ENCODE measurements at regions not wholly inside any gene's neighbourhood (a gene's known extent, or its start where the extent isn't known, plus 50 kb on each side); places are given as distances from the start of the nearest gene placed in this dataset.

DNA sequence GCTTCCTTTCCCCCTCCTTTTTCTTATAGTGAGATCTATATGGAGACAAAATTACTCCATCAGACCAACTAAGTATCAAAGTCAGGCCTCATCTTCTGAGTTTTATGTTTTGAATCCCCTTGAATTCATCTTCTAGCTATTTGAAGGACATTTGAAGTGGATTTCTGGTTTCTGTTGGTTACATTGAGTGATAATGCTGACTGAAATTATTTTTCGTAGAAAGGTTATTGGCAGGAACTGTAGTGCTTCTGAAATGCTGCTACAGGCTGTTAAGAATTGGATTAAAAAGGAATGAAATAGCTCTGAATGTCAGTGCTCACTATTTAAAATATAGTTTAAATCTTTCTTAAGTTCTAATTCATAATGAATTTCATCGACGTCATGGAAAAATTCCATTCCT lies 361.0 kb upstream of the TMEFF2 start:
- H3K23ac ChIP-seq (ENCODE audit: insufficient read length), result no peak overlapping the region
- no peak overlapping the region for H2BK15ac ChIP-seq (ENCODE audit: low read length)
- TF ChIP-seq PHF8 (conservative IDR thresholded peaks at IDR 0.05; ENCODE audit: low read depth, low read length) (no peak), POLR2AphosphoS5 (IDR thresholded peaks at IDR 0.05; ENCODE audit: low read depth, low read length) (no peak), SIN3A (conservative IDR thresholded peaks at IDR 0.05 in 1 of 2, IDR thresholded peaks at IDR 0.05 in 1 of 2; ENCODE audit: low read depth in 1 of 2, low read length in 2 of 2) (no peak), MAX (IDR thresholded peaks at IDR 0.05) (no peak), CEBPB (IDR thresholded peaks at IDR 0.05; ENCODE audit: low read depth, low read length) (no peak), MAFK (IDR thresholded peaks at IDR 0.05; ENCODE audit: low read depth, low read length) (no peak), KDM1A (IDR thresholded peaks at IDR 0.05; ENCODE audit: borderline replicate concordance, low read length) (no peak), HDAC2 (IDR thresholded peaks at IDR 0.05; ENCODE audit: borderline replicate concordance in 1 of 2, low read depth in 2 of 2, low read length in 2 of 2) (no peak), SUZ12 (IDR thresholded peaks at IDR 0.05; ENCODE audit: low read length) (no peak), KDM4A (IDR thresholded peaks at IDR 0.05; ENCODE audit: low read depth, low read length, severe bottlenecking) (no peak), RFX5 (IDR thresholded peaks at IDR 0.05; ENCODE audit: borderline replicate concordance, low read depth, low read length) (no peak)
- DNase-seq (ENCODE audit: low read depth in 1 of 2, low spot score in 2 of 2), result no peak
- no peak overlapping the region for H3K56ac ChIP-seq (replicated peaks; ENCODE audit: insufficient read length, low read depth, low read length)
- no peaks in the 10 kb centered on the region; the same call in 1 of the 2 replicates for H3K23me2 ChIP-seq (ENCODE audit: low read depth, low read length)
- no peak overlapping the region for H2AFZ ChIP-seq (ENCODE audit: low read length)
- no peak overlapping the region for H3K14ac ChIP-seq (ENCODE audit: insufficient read length)
- H4K8ac ChIP-seq (ENCODE audit: extremely low read depth, insufficient read depth, low read length), result no peak overlapping the region
- H2AK5ac ChIP-seq (ENCODE audit: low read depth, low read length), result no peak overlapping the region
- no peaks in the 10 kb centered on the region for H3K27me3 ChIP-seq (replicated peaks in 1 of 4; ENCODE audit: control insufficient read depth in 3 of 4, extremely low read depth in 1 of 4, insufficient read depth in 3 of 4, low read length in 3 of 4)
- no peak overlapping the region for H3K18ac ChIP-seq (ENCODE audit: extremely low read depth, low read length)
- H2BK12ac ChIP-seq (ENCODE audit: low read depth, low read length), result no peak overlapping the region
- WGBS, 2 experiments (ENCODE audit: extremely low coverage in 1 of 2, insufficient coverage in 1 of 2, insufficient read length in 1 of 2, insufficient replicate concordance in 2 of 2, low coverage in 1 of 2, low lambda C conversion rate in 2 of 2, missing lambda C conversion rate in 1 of 2), result 86% methylated on average over 3 of the region's 3 CpGs; no CpG with 5 or more reads in 1 of the 2 experiments
- H2BK5ac ChIP-seq (ENCODE audit: low read depth, low read length), result no peak overlapping the region
- H4K5ac ChIP-seq (ENCODE audit: insufficient read length, low read depth, low read length), result no peak overlapping the region
- H4K91ac ChIP-seq (replicated peaks; ENCODE audit: insufficient read length, low read length), result no peak overlapping the region
- H3K9ac ChIP-seq (replicated peaks in 1 of 4; ENCODE audit: extremely low read depth in 1 of 4, low read depth in 3 of 4, low read length in 3 of 4), result no peak overlapping the region
- no peaks in the 10 kb centered on the region for H4K20me1 ChIP-seq (replicated peaks in 1 of 2; ENCODE audit: control insufficient read depth in 1 of 2, insufficient read depth in 2 of 2, low read length in 2 of 2)
- H3K4me2 ChIP-seq (ENCODE audit: insufficient read depth in 1 of 2, low read depth in 2 of 2, low read length in 2 of 2), result no peak overlapping the region
- H2BK20ac ChIP-seq (ENCODE audit: low read length), result no peak overlapping the region
- no peaks in the 10 kb centered on the region for H3K79me1 ChIP-seq (ENCODE audit: low read depth, low read length)
- no peaks in the 10 kb centered on the region for H3K9me3 ChIP-seq (ENCODE audit: insufficient read depth in 2 of 2, low read depth in 1 of 2, low read length in 1 of 2)
- no peak overlapping the region for H3K27ac ChIP-seq (ENCODE audit: low read depth, low read length)
- H3K79me2 ChIP-seq (ENCODE audit: control insufficient read depth in 1 of 2, insufficient read depth in 2 of 2, low read length in 2 of 2), result no peaks in the 10 kb centered on the region
- ChIA-PET POLR2A (ENCODE audit: partially characterized antibody) (no interaction called here), CTCF (ENCODE audit: partially characterized antibody) (no interaction called here)
- no peak for FAIRE-seq
- H2BK120ac ChIP-seq (replicated peaks; ENCODE audit: low read depth, low read length), result no peak overlapping the region
- no peak overlapping the region for H3K4me3 ChIP-seq (ENCODE audit: extremely low read depth in 1 of 4, insufficient read depth in 2 of 4, low read depth in 3 of 4, low read length in 4 of 4)
- H3K36me3 ChIP-seq (ENCODE audit: control insufficient read depth in 2 of 4, insufficient read depth in 4 of 4, low read length in 3 of 4), result no peaks in the 10 kb centered on the region
- H3K4ac ChIP-seq (replicated peaks; ENCODE audit: insufficient read length, low read depth, low read length), result no peak overlapping the region
- no peaks in the 10 kb centered on the region for H3K4me1 ChIP-seq (replicated peaks in 1 of 4; ENCODE audit: control insufficient read depth in 3 of 4, insufficient read depth in 4 of 4, low read length in 3 of 4)
